HS-27A (cell line): ENCODE measurements at regions not wholly inside any gene's neighbourhood (a gene's known extent, or its start where the extent isn't known, plus 50 kb on each side); places are given as distances from the start of the nearest gene placed in this dataset.

Source experiments
- DNase-seq: peaks from one replicate; pipeline ENCODE4 v3.0.0-alpha.2; 2012; ENCODE audit warnings: low read depth, missing footprints

GRCh38 chr11:98871690-98872089, 149.1 kb upstream of the CNTN5 start:
- no peak for DNase-seq

- DNase-seq: no peak
These were observed 146.7 kb upstream of the CNTN5 start for GRCh38 chr11:98874050-98874449.

DNA sequence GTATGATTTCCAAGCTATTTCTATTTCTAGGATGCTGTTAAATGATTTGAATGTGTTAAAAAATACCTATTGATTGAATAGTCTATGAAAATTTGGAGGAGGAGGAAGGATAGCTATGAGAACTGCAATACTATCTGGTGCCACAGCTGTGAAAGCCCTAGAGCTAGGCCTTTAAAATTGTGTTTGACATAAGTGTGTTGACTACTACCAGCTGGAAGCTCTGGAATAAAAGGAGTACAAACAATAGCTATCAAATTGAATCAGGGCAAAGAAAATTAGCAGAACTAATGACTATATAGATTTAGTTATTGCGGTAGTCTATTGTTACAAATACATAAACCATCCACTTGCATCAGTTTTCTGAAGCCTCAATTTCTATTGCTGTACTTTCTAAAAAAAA, 124.8 kb upstream of the CNTN5 start:
- DNase-seq: no peak

DNA sequence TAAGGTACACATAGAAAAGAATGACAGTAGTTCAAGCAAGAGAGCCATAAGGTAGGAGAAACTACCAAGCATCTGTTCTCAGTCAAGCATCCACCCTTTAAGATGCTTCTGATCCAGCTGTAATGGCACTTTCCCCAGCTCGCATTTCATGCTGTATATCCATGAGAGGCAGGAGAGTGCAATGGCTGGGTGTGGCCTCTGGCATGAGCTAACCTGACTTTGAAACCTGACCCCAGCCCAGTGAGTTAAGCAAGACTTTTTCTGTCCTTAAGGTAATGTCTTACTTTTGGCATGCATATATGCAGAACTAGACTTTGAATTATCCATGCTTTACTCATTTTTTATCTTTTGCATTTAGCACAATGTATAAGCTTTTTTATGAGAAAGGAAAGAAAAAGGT, 79.8 kb upstream of the CNTN5 start:
- DNase-seq: no peak

GRCh38 chr11:98944461-98944860, 76.3 kb upstream of the CNTN5 start:
- DNase-seq: no peak

GRCh38 chr11:98952107-98952506, 68.6 kb upstream of the CNTN5 start:
- DNase-seq: no peak

GRCh38 chr11:98955551-98955950, 65.2 kb upstream of the CNTN5 start:
- DNase-seq: no peak

DNA sequence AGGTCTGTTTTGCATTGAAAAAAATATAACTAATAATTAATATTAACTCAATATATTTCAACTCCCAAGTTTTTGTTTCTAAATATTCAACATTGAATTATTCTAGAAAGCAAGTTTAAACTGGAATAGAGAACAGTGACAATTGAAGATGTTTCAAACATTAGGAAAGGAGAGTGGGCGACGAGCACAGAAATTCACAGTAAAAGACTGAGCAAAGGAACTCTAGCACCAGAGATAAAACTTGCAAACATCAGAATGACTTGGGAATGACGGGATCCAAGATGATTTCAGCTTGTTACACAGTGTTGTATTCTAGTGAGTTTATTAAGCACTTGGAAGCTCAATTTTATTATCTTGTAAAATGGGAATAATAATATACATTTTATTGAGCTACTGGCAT, 56.6 kb upstream of the CNTN5 start:
- DNase-seq: no peak

- DNase-seq: no peak
These were observed 55.4 kb upstream of the CNTN5 start for GRCh38 chr11:98965358-98965757.

DNA sequence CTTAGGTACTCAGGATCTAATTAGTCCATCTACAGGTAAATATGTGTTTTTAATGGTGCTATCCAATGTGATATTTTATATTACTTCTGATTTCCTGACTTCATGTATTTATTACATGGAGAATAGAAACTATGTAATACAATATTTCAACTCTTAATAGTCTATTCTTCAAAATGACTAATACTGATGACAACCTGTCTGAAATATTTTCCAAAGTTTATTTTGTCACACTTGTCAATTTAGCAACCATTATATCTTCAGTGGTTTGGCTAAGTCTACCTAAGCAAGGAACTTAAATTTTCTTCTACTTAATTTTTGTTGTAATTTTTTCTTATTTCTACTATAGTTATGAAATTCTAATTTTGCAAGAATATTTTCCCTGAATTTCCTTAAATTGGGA, 55.0 kb upstream of the CNTN5 start:
- no peak for DNase-seq

- no peak for DNase-seq
These were observed 53.7 kb upstream of the CNTN5 start for GRCh38 chr11:98967005-98967404.
